ENCODE measurements at regions not wholly inside any gene's neighbourhood (a gene's known extent, or its start where the extent isn't known, plus 50 kb on each side); places are given as distances from the start of the nearest gene placed in this dataset.

DNA sequence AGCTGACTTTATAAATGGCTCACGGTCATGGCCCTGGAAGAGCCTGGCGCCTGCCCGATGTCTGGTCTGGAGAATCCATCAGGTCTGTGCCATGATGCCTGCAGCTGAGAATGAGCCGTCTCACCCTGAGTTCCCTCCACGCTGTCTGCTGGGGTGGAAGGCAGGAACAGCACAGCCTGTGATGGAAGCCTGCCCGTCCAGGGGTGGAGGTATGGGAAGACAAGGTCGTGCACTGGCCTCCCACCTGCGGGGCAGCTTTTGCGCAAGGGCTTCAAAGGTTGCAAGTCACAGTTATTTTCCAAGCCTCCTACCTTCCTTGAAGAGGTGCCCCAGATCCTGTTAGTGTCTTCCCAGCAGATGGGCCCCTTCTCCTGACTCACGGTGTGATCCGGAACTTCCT, 275.5 kb downstream of the FAM43A start:
- H3K9me3 ChIP-seq (ENCODE audit: low read depth, low read length, poor library complexity, severe bottlenecking) = no peaks in the 10 kb centered on the region
- no peaks in the 10 kb centered on the region for H3K4me1 ChIP-seq (ENCODE audit: insufficient read depth, low read length, poor library complexity, severe bottlenecking)
- POLR2A ChIA-PET (ENCODE audit: low non-redundant PET) = no interaction called here
- H3K27ac ChIP-seq (ENCODE audit: low read depth, low read length, poor library complexity, severe bottlenecking) = no peak overlapping the region
- BruUV-seq (replicated peaks) = no TSS peak
- CTCF ChIA-PET = no interaction called here
- DNase-seq (ENCODE audit: low spot score) = no peak
- H3K4me3 ChIP-seq (ENCODE audit: low read depth, low read length, poor library complexity, severe bottlenecking) = no peak overlapping the region
- intact Hi-C loops (cut with micrococcal nuclease; ENCODE audit: unreplicated experiment) = no loop called here
- H3K27me3 ChIP-seq (replicated peaks; ENCODE audit: insufficient read depth, low read depth, low read length, poor library complexity) = no peaks in the 10 kb centered on the region
- TF ChIP-seq, protein P1, sequence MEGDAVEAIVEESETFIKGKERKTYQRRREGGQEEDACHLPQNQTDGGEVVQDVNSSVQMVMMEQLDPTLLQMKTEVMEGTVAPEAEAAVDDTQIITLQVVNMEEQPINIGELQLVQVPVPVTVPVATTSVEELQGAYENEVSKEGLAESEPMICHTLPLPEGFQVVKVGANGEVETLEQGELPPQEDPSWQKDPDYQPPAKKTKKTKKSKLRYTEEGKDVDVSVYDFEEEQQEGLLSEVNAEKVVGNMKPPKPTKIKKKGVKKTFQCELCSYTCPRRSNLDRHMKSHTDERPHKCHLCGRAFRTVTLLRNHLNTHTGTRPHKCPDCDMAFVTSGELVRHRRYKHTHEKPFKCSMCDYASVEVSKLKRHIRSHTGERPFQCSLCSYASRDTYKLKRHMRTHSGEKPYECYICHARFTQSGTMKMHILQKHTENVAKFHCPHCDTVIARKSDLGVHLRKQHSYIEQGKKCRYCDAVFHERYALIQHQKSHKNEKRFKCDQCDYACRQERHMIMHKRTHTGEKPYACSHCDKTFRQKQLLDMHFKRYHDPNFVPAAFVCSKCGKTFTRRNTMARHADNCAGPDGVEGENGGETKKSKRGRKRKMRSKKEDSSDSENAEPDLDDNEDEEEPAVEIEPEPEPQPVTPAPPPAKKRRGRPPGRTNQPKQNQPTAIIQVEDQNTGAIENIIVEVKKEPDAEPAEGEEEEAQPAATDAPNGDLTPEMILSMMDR (conservative IDR thresholded peaks at IDR 0.05; ENCODE audit: low read depth, low read length) = no peak
- no peak for TF ChIP-seq EZH2 (IDR thresholded peaks at IDR 0.05; ENCODE audit: borderline replicate concordance, low read depth, low read length, poor library complexity, severe bottlenecking)
- no peaks in the 10 kb centered on the region for H3K36me3 ChIP-seq (ENCODE audit: insufficient read depth, low read length, poor library complexity, severe bottlenecking)

- H3K36me3 ChIP-seq (ENCODE audit: insufficient read depth, low read length, poor library complexity, severe bottlenecking) = no peaks in the 10 kb centered on the region
- no peak for DNase-seq (ENCODE audit: low spot score)
- intact Hi-C loops (cut with micrococcal nuclease; ENCODE audit: unreplicated experiment) = no loop called here
- POLR2A ChIA-PET (ENCODE audit: low non-redundant PET) = no interaction called here
- no peak overlapping the region for H3K27ac ChIP-seq (ENCODE audit: low read depth, low read length, poor library complexity, severe bottlenecking)
- TF ChIP-seq, protein P1 (conservative IDR thresholded peaks at IDR 0.05; ENCODE audit: low read depth, low read length) = no peak
- no peak overlapping the region for H3K4me3 ChIP-seq (ENCODE audit: low read depth, low read length, poor library complexity, severe bottlenecking)
- H3K9me3 ChIP-seq (ENCODE audit: low read depth, low read length, poor library complexity, severe bottlenecking) = no peaks in the 10 kb centered on the region
- BruUV-seq (replicated peaks) = no TSS peak
- CTCF ChIA-PET = no interaction called here
- H3K4me1 ChIP-seq (ENCODE audit: insufficient read depth, low read length, poor library complexity, severe bottlenecking) = no peaks in the 10 kb centered on the region
- H3K27me3 ChIP-seq (replicated peaks; ENCODE audit: insufficient read depth, low read depth, low read length, poor library complexity) = no peaks in the 10 kb centered on the region
Measured at GRCh38 chr3:194961571-194961970, 275.9 kb downstream of the FAM43A start.

DNA sequence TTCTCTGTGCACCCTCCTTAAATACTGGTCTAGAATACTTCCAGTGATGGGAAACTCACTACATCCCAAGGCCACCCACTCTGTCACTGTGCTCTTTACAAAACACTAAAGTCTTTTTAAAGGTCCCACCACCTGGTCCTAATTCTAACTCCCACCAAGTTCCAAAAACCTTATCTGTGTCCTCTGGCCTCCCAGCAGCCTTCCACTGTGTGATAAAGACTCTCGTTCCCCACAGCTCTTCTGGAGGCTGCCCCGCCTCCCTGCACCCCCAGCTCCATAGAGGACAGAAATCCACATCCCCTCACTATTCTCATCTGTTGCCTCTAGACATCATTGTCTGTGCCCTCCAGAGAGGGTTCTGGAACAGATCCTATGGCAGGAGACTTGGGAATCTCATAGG, 276.4 kb downstream of the FAM43A start:
- TF ChIP-seq, protein P1 (conservative IDR thresholded peaks at IDR 0.05; ENCODE audit: low read depth, low read length) = no peak
- no peak for TF ChIP-seq EZH2 (IDR thresholded peaks at IDR 0.05; ENCODE audit: borderline replicate concordance, low read depth, low read length, poor library complexity, severe bottlenecking)
- Histone ChIP-seq H3K4me3 (ENCODE audit: low read depth, low read length, poor library complexity, severe bottlenecking) (no peak overlapping the region), H3K9me3 (ENCODE audit: low read depth, low read length, poor library complexity, severe bottlenecking) (no peaks in the 10 kb centered on the region), H3K27me3 (replicated peaks; ENCODE audit: insufficient read depth, low read depth, low read length, poor library complexity) (no peaks in the 10 kb centered on the region), H3K27ac (ENCODE audit: low read depth, low read length, poor library complexity, severe bottlenecking) (no peak overlapping the region), H3K4me1 (ENCODE audit: insufficient read depth, low read length, poor library complexity, severe bottlenecking) (no peaks in the 10 kb centered on the region), H3K36me3 (ENCODE audit: insufficient read depth, low read length, poor library complexity, severe bottlenecking) (no peaks in the 10 kb centered on the region)
- no TSS peak for BruUV-seq (replicated peaks)
- DNase-seq (ENCODE audit: low spot score) = no peak
- intact Hi-C loops (cut with micrococcal nuclease; ENCODE audit: unreplicated experiment) = no loop called here
- CTCF ChIA-PET = no interaction called here
- POLR2A ChIA-PET (ENCODE audit: low non-redundant PET) = no interaction called here
